Peyer's patch (tissue), 4 donors: ENCODE measurements at regions not wholly inside any gene's neighbourhood (a gene's known extent, or its start where the extent isn't known, plus 50 kb on each side); places are given as distances from the start of the nearest gene placed in this dataset.

Experiments
- CTCF ChIP-seq, 6 experiments: fragments of 450-650 bp in 4 of 6; fragments of 200-600 bp in 2 of 6; sonication (generic) in 1 of 6; IDR thresholded peaks; one replicate each; pipeline ENCODE4 v1.5.1; 2017 to 2019; ENCODE audit warnings: antibody characterized with exemption in 6 of 6, mild to moderate bottlenecking in 3 of 6, moderate library complexity in 1 of 6
- POLR2A ChIP-seq, 2 donors: fragments of 450-650 bp; IDR thresholded peaks; one replicate each; pipeline ENCODE4 v1.5.1; 2017; ENCODE audit warnings: antibody characterized with exemption in 2 of 2, mild to moderate bottlenecking in 2 of 2, moderate library complexity in 2 of 2

- TF ChIP-seq CTCF (IDR thresholded peaks at IDR 0.05) (no peak), POLR2A (IDR thresholded peaks at IDR 0.05) (no peak)
Observed at GRCh38 chr17:31595666-31596381, 204.3 kb downstream of the RAB11FIP4 start.
